HEK293 (cell line): ENCODE measurements at regions not wholly inside any gene's neighbourhood (a gene's known extent, or its start where the extent isn't known, plus 50 kb on each side); places are given as distances from the start of the nearest gene placed in this dataset.

ENCODE experiments used
- CTCF ChIA-PET: fragments of 350-600 bp; formaldehyde crosslinking; extraction: SDS; loops from one replicate; lab custom pipeline; 2021; ENCODE audit warnings: antibody characterized with exemption; lab: Yijun Ruan, JAX
- POLR2A ChIA-PET: fragments of 300-600 bp; formaldehyde crosslinking; extraction: SDS; loops from one replicate; lab custom pipeline; 2020; ENCODE audit warnings: antibody characterized with exemption, inconsistent platforms; lab: Yijun Ruan, JAX
- H3K27ac ChIP-seq: fragments of 200-500 bp; sonication (Bioruptor generic); 2 replicates; pipeline ENCODE4 v1.5.1; 2014; ENCODE audit warnings: low read depth, low read length, control low read depth, inconsistent platforms; ENCODE audit errors: extremely low read depth
- H3K36me3 ChIP-seq, 2 experiments: fragments of 200-500 bp in 1 of 2; sonication (Bioruptor generic) in 1 of 2; 1 replicate in 1 of 2; 2 replicates in 1 of 2; pipeline ENCODE4 v1.5.1; 2014 to 2017; ENCODE audit warnings: inconsistent platforms in 2 of 2, low read length in 2 of 2; ENCODE audit not compliant: control insufficient read depth in 2 of 2, insufficient read depth in 1 of 2
- H3K4me1 ChIP-seq: fragments of 200-500 bp; sonication (Bioruptor generic); 2 replicates; pipeline ENCODE4 v1.5.1; 2014; ENCODE audit warnings: mild to moderate bottlenecking, low read length, inconsistent platforms; ENCODE audit not compliant: control insufficient read depth, insufficient read depth
- H3K4me3 ChIP-seq: 2 replicates; pipeline ENCODE4 v1.5.1; 2011; ENCODE audit warnings: low read depth, mild to moderate bottlenecking, control low read depth, low read length, moderate library complexity
- H3K9me3 ChIP-seq: fragments of 200-500 bp; sonication (Bioruptor generic); 2 replicates; pipeline ENCODE4 v1.5.1; 2014; ENCODE audit warnings: low read depth, low read length, inconsistent platforms; ENCODE audit not compliant: control insufficient read depth, insufficient read depth
- EGR2 ChIP-seq: fragments of 450-650 bp; formaldehyde crosslinking; IDR thresholded peaks from 2 replicates; pipeline ENCODE4 v1.5.1; 2016; ENCODE audit warnings: low read depth, missing biosample characterization, missing genetic modification characterization
- GLI2 ChIP-seq: fragments of 450-650 bp; formaldehyde crosslinking; IDR thresholded peaks from 2 replicates; pipeline ENCODE4; 2017; ENCODE audit warnings: missing biosample characterization, missing genetic modification characterization, low read depth, borderline replicate concordance
- GLIS1 ChIP-seq: fragments of 450-650 bp; formaldehyde crosslinking; IDR thresholded peaks from 2 replicates; pipeline ENCODE4 v1.5.1; 2016; ENCODE audit warnings: missing biosample characterization, missing genetic modification characterization
- RBAK ChIP-seq: fragments of 450-650 bp; formaldehyde crosslinking; IDR thresholded peaks from 2 replicates; pipeline ENCODE4 v1.5.1; 2016; ENCODE audit warnings: missing biosample characterization, missing genetic modification characterization
- YY2 ChIP-seq: fragments of 450-650 bp; formaldehyde crosslinking; IDR thresholded peaks from 2 replicates; pipeline ENCODE4 v1.5.1; 2016; ENCODE audit warnings: missing biosample characterization, missing genetic modification characterization
- ZBTB1 ChIP-seq: fragments of 450-650 bp; formaldehyde crosslinking; IDR thresholded peaks from 2 replicates; pipeline ENCODE4 v1.5.1; 2016; ENCODE audit warnings: missing biosample characterization, missing genetic modification characterization
- ZBTB8A ChIP-seq: fragments of 450-650 bp; formaldehyde crosslinking; IDR thresholded peaks from 2 replicates; pipeline ENCODE4 v1.5.1; 2016; ENCODE audit warnings: missing biosample characterization, missing genetic modification characterization
- ZFP69B ChIP-seq: fragments of 450-650 bp; formaldehyde crosslinking; IDR thresholded peaks from 2 replicates; pipeline ENCODE4 v1.5.1; 2016; ENCODE audit warnings: missing biosample characterization, missing genetic modification characterization
- ZNF133 ChIP-seq: fragments of 450-650 bp; formaldehyde crosslinking; IDR thresholded peaks from 2 replicates; pipeline ENCODE4 v1.5.1; 2016; ENCODE audit warnings: missing biosample characterization, missing genetic modification characterization
- ZNF214 ChIP-seq: fragments of 450-650 bp; formaldehyde crosslinking; IDR thresholded peaks from 2 replicates; pipeline ENCODE4 v1.5.1; 2017; ENCODE audit warnings: missing biosample characterization, mild to moderate bottlenecking, missing genetic modification characterization, borderline replicate concordance
- ZNF335 ChIP-seq: fragments of 450-650 bp; formaldehyde crosslinking; conservative IDR thresholded peaks from 2 replicates; pipeline ENCODE4 v1.5.1; 2016; ENCODE audit warnings: missing biosample characterization, missing genetic modification characterization
- ZNF521 ChIP-seq: fragments of 450-650 bp; formaldehyde crosslinking; IDR thresholded peaks from 2 replicates; pipeline ENCODE4 v1.5.1; 2017; ENCODE audit warnings: missing biosample characterization, mild to moderate bottlenecking, missing genetic modification characterization
- ZNF544 ChIP-seq: fragments of 450-650 bp; formaldehyde crosslinking; IDR thresholded peaks from 2 replicates; pipeline ENCODE4 v1.5.0; 2017; ENCODE audit warnings: missing biosample characterization, missing genetic modification characterization
- ZNF548 ChIP-seq: fragments of 450-650 bp; formaldehyde crosslinking; IDR thresholded peaks from 2 replicates; pipeline ENCODE4 v1.5.1; 2016; ENCODE audit warnings: missing biosample characterization, missing genetic modification characterization
- ZNF654 ChIP-seq: fragments of 450-650 bp; formaldehyde crosslinking; IDR thresholded peaks from 2 replicates; pipeline ENCODE4 v1.5.1; 2016; ENCODE audit warnings: low read depth, missing biosample characterization, missing genetic modification characterization
- ZNF660 ChIP-seq: fragments of 450-650 bp; IDR thresholded peaks from 2 replicates; pipeline ENCODE4 v1.5.1; 2018; ENCODE audit warnings: missing biosample characterization, mild to moderate bottlenecking, missing genetic modification characterization
- ZNF670 ChIP-seq: fragments of 450-650 bp; formaldehyde crosslinking; IDR thresholded peaks from 2 replicates; pipeline ENCODE4 v1.5.1; 2016; ENCODE audit warnings: missing biosample characterization, missing genetic modification characterization, low read depth
- ZNF677 ChIP-seq: fragments of 450-650 bp; IDR thresholded peaks from 2 replicates; pipeline ENCODE4 v1.5.0; 2018; ENCODE audit warnings: missing biosample characterization, mild to moderate bottlenecking, missing genetic modification characterization, moderate library complexity
- ZNF768 ChIP-seq: fragments of 450-650 bp; formaldehyde crosslinking; IDR thresholded peaks from 2 replicates; pipeline ENCODE4 v1.5.1; 2018; ENCODE audit warnings: missing biosample characterization, mild to moderate bottlenecking, missing genetic modification characterization
- ZNF777 ChIP-seq: fragments of 450-650 bp; formaldehyde crosslinking; IDR thresholded peaks from 2 replicates; pipeline ENCODE4 v1.5.1; 2017; ENCODE audit warnings: missing biosample characterization, missing genetic modification characterization, borderline replicate concordance
- ZXDB ChIP-seq: fragments of 450-650 bp; formaldehyde crosslinking; IDR thresholded peaks from 2 replicates; pipeline ENCODE4 v1.5.1; 2016; ENCODE audit warnings: missing biosample characterization, missing genetic modification characterization
- TF ChIP-seq, protein P1 (sequence below): fragments of 450-650 bp; formaldehyde crosslinking; IDR thresholded peaks from 2 replicates; pipeline ENCODE4 v1.5.1; 2016; ENCODE audit warnings: missing biosample characterization, missing genetic modification characterization
- TF ChIP-seq, protein P2 (sequence below): fragments of 450-650 bp; formaldehyde crosslinking; IDR thresholded peaks from 2 replicates; pipeline ENCODE4 v1.5.1; 2016; ENCODE audit warnings: missing biosample characterization, missing genetic modification characterization

DNA sequence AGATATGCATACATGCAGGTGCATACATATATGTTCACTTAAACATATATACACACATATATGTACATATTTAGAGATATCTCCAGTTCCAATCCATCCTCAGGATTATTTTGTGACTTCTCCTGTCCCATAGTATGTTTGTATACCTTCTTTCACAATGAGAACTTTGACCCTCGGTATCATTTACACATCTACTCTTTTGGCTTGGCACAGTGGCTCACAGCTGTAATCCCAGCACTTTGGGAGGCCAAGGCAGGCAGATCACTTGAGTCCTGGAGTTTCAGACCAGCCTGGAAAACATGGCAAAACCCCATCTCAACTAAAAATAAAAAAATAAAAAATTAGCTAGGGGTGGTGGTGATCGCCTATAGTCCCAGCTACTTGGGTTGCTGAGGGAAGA is 148.1 kb upstream of the CCL2 start:
- ChIA-PET CTCF (interaction anchor here (1.0 kb wide), 1 partner anchor 26 kb away, joined by 5 read pairs; no protein-coding TSS in a partner anchor), POLR2A (no interaction called here)
- TF ChIP-seq ZXDB (tag by site-specific recombination) (no peak), ZNF133 (tag by site-specific recombination) (no peak), ZNF544 (tag by site-specific recombination) (no peak), RBAK (tag by site-specific recombination) (no peak), ZNF777 (tag by site-specific recombination) (no peak), EGR2 (tag by site-specific recombination) (no peak), ZNF654 (no peak), ZBTB8A (tag by site-specific recombination) (no peak), ZNF548 (tag by site-specific recombination) (no peak), ZNF768 (tag by site-specific recombination) (no peak), YY2 (tag by site-specific recombination) (no peak), ZNF660 (tag by site-specific recombination) (no peak), ZNF335 (tag by site-specific recombination) (no peak), GLI2 (no peak), ZBTB1 (tag by site-specific recombination) (no peak), ZNF521 (tag by site-specific recombination) (no peak), GLIS1 (tag by site-specific recombination) (no peak)
- TF ChIP-seq, protein P1, sequence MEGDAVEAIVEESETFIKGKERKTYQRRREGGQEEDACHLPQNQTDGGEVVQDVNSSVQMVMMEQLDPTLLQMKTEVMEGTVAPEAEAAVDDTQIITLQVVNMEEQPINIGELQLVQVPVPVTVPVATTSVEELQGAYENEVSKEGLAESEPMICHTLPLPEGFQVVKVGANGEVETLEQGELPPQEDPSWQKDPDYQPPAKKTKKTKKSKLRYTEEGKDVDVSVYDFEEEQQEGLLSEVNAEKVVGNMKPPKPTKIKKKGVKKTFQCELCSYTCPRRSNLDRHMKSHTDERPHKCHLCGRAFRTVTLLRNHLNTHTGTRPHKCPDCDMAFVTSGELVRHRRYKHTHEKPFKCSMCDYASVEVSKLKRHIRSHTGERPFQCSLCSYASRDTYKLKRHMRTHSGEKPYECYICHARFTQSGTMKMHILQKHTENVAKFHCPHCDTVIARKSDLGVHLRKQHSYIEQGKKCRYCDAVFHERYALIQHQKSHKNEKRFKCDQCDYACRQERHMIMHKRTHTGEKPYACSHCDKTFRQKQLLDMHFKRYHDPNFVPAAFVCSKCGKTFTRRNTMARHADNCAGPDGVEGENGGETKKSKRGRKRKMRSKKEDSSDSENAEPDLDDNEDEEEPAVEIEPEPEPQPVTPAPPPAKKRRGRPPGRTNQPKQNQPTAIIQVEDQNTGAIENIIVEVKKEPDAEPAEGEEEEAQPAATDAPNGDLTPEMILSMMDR: no peak
- TF ChIP-seq, protein P2, sequence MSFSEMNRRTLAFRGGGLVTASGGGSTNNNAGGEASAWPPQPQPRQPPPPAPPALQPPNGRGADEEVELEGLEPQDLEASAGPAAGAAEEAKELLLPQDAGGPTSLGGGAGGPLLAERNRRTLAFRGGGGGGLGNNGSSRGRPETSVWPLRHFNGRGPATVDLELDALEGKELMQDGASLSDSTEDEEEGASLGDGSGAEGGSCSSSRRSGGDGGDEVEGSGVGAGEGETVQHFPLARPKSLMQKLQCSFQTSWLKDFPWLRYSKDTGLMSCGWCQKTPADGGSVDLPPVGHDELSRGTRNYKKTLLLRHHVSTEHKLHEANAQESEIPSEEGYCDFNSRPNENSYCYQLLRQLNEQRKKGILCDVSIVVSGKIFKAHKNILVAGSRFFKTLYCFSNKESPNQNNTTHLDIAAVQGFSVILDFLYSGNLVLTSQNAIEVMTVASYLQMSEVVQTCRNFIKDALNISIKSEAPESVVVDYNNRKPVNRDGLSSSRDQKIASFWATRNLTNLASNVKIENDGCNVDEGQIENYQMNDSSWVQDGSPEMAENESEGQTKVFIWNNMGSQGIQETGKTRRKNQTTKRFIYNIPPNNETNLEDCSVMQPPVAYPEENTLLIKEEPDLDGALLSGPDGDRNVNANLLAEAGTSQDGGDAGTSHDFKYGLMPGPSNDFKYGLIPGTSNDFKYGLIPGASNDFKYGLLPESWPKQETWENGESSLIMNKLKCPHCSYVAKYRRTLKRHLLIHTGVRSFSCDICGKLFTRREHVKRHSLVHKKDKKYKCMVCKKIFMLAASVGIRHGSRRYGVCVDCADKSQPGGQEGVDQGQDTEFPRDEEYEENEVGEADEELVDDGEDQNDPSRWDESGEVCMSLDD (tag by site-specific recombination): no peak
- Histone ChIP-seq H3K9me3 (no peaks in the 10 kb centered on the region), H3K36me3 (no peaks in the 10 kb centered on the region), H3K4me3 (no peak overlapping the region), H3K27ac (no peak overlapping the region), H3K4me1 (no peaks in the 10 kb centered on the region)

DNA sequence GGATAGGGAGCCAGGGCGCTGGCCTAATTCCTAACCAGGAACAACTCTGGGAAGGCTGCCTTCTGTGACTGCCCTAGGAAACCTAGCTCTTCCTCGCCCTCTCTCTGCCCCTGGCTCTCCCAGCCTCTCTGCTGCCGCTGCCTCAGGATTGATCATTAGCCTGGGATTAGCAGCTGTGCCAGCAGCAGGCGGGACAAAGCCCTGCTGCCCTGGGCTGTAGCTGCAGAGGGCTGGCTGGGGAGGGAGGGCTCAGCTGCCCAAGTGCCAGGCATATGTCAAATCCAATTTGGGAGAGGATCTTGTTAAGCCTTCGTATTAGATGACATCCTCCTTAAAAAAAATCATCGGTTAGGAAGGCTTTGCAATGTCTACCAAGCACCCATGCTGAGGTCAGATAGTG is 144.8 kb upstream of the CCL2 start:
- CTCF ChIA-PET: no interaction called here

More for the DNA sequence above, 144.8 kb upstream of the CCL2 start:
- Histone ChIP-seq H3K36me3 (no peaks in the 10 kb centered on the region), H3K4me1 (no peaks in the 10 kb centered on the region), H3K4me3 (no peak overlapping the region), H3K27ac (no peak overlapping the region), H3K9me3 (no peaks in the 10 kb centered on the region)
- POLR2A ChIA-PET: no interaction called here
- TF ChIP-seq, protein P2 (tag by site-specific recombination): no peak
- TF ChIP-seq ZNF214 (tag by site-specific recombination): no peak
- TF ChIP-seq ZNF677 (tag by site-specific recombination): no peak
- no peak for TF ChIP-seq ZFP69B (tag by site-specific recombination)
- TF ChIP-seq ZNF335 (tag by site-specific recombination): no peak
- TF ChIP-seq ZNF670 (tag by site-specific recombination): no peak
- TF ChIP-seq, all 188 proteins: peak for 0
